CD14-positive monocyte (primary cell): ENCODE measurements at regions not wholly inside any gene's neighbourhood (a gene's known extent, or its start where the extent isn't known, plus 50 kb on each side); places are given as distances from the start of the nearest gene placed in this dataset.

Source experiments
- DNase-seq, 3 donors: peaks; one replicate each; pipeline ENCODE4 v3.0.0-alpha.2; 2011 to 2022
- H2AFZ ChIP-seq: 2 replicates; pipeline ENCODE4 v1.6.0; 2012; ENCODE audit warnings: mild to moderate bottlenecking, low read depth, low read length, inconsistent platforms; ENCODE audit not compliant: insufficient read depth, poor library complexity, severe bottlenecking
- H3K27ac ChIP-seq, 2 donors: 1 replicate in 1 of 2; 2 replicates in 1 of 2; pipeline ENCODE4 v1.5.1; 2012 to 2013; ENCODE audit warnings: low read length in 2 of 2, control low read depth in 1 of 2, inconsistent platforms in 1 of 2, low read depth in 1 of 2, mild to moderate bottlenecking in 1 of 2
- H3K27me3 ChIP-seq, 2 donors: one replicate each; pipeline versions ENCODE4 v1.6.0 to v1.6.1; 2011 to 2013; ENCODE audit warnings: low read length in 2 of 2; ENCODE audit not compliant: control insufficient read depth in 2 of 2, insufficient read depth in 2 of 2
- H3K36me3 ChIP-seq, 2 donors: replicated peaks in 1 of 2; 1 replicate in 1 of 2; 2 replicates in 1 of 2; pipeline versions ENCODE4 v1.5.1 to v1.6.1; 2012 to 2013; ENCODE audit warnings: low read length in 2 of 2, control low read depth in 1 of 2, inconsistent platforms in 1 of 2, mild to moderate bottlenecking in 1 of 2; ENCODE audit not compliant: insufficient read depth in 2 of 2, control insufficient read depth in 1 of 2
- H3K4me1 ChIP-seq, 2 donors: 1 replicate in 1 of 2; 2 replicates in 1 of 2; pipeline versions ENCODE4 v1.5.1 to v1.6.1; 2012 to 2013; ENCODE audit warnings: low read length in 2 of 2, control low read depth in 1 of 2, inconsistent platforms in 1 of 2, mild to moderate bottlenecking in 1 of 2, moderate library complexity in 1 of 2; ENCODE audit not compliant: insufficient read depth in 2 of 2, control insufficient read depth in 1 of 2
- H3K4me2 ChIP-seq: replicated peaks from 2 replicates; pipeline ENCODE3; 2012; ENCODE audit warnings: low read length, moderate library complexity, mild to moderate bottlenecking; ENCODE audit not compliant: poor library complexity, severe bottlenecking; ENCODE audit errors: extremely low read depth
- H3K4me3 ChIP-seq, 3 experiments: fragments of 200-600 bp in 1 of 3; sonication (generic) in 1 of 3; replicated peaks in 1 of 3; 1 replicate in 2 of 3; 2 replicates in 1 of 3; pipeline ENCODE4 v1.5.1; 2011 to 2013; ENCODE audit warnings: low read length in 3 of 3, mild to moderate bottlenecking in 3 of 3, control low read depth in 2 of 3, low read depth in 2 of 3, inconsistent platforms in 1 of 3, moderate library complexity in 1 of 3
- H3K79me2 ChIP-seq: 2 replicates; pipeline ENCODE4 v1.6.0; 2012; ENCODE audit warnings: mild to moderate bottlenecking, control low read depth, inconsistent platforms, low read length, moderate library complexity; ENCODE audit not compliant: insufficient read depth
- H3K9ac ChIP-seq: 2 replicates; pipeline ENCODE4 v1.6.0; 2017; ENCODE audit warnings: low read length, mild to moderate bottlenecking; ENCODE audit not compliant: insufficient read depth, poor library complexity, severe bottlenecking
- H3K9me3 ChIP-seq, 2 donors: replicated peaks in 1 of 2; 1 replicate in 1 of 2; 2 replicates in 1 of 2; pipeline versions ENCODE4 v1.5.1 to v1.6.1; 2012 to 2013; ENCODE audit warnings: low read length in 2 of 2, control low read depth in 1 of 2; ENCODE audit not compliant: control insufficient read depth in 1 of 2, insufficient read depth in 1 of 2
- H4K20me1 ChIP-seq: 2 replicates; pipeline ENCODE4 v1.6.0; 2012; ENCODE audit warnings: mild to moderate bottlenecking, low read length, control low read depth, moderate library complexity; ENCODE audit not compliant: insufficient read depth
- H3K27ac Mint-ChIP-seq, 7 donors: one replicate each; pipeline ENCODE4 v1.8.0; 2020; ENCODE audit warnings: mild to moderate bottlenecking in 7 of 7, mixed read lengths in 7 of 7, moderate library complexity in 6 of 7, inconsistent platforms in 2 of 7
- H3K27me3 Mint-ChIP-seq, 3 donors: one replicate each; pipeline ENCODE4 v1.8.0; 2021 to 2022; ENCODE audit warnings: low read depth in 3 of 3, mild to moderate bottlenecking in 3 of 3, mixed read lengths in 3 of 3, moderate library complexity in 3 of 3, inconsistent platforms in 1 of 3
- H3K36me3 Mint-ChIP-seq, 2 donors: one replicate each; pipeline ENCODE4 v1.8.0; 2020; ENCODE audit warnings: mixed read lengths in 2 of 2, inconsistent platforms in 1 of 2, mild to moderate bottlenecking in 1 of 2
- H3K4me1 Mint-ChIP-seq: one replicate; pipeline ENCODE4 v1.8.0; 2020; ENCODE audit warnings: mild to moderate bottlenecking, mixed read lengths
- H3K4me3 Mint-ChIP-seq, 2 donors: one replicate each; pipeline ENCODE4 v1.8.0; 2020; ENCODE audit warnings: mild to moderate bottlenecking in 2 of 2, mixed read lengths in 2 of 2, moderate library complexity in 1 of 2
- H3K9me3 Mint-ChIP-seq, 7 donors: one replicate each; pipeline ENCODE4 v1.8.0; 2020 to 2022; ENCODE audit warnings: mixed read lengths in 7 of 7, mild to moderate bottlenecking in 6 of 7, moderate library complexity in 6 of 7, inconsistent platforms in 2 of 7
- WGBS: methylation state at CpG from one replicate; pipeline ENCODE4 v1.1.5; 2013; ENCODE audit warnings: missing lambda C conversion rate; ENCODE audit not compliant: insufficient coverage; 5-methylcytosine and 5-hydroxymethylcytosine counted together
- intact Hi-C, 2 donors: fragments of 100-400 bp; cut with micrococcal nuclease; formaldehyde crosslinking; loops; one replicate each; pipeline versions ENCODE4 v1.15.0 to v1.15.1; 2023
- TF ChIP-seq, protein P1 (sequence below): fragments of 200-600 bp; IDR thresholded peaks from one replicate; pipeline ENCODE4 v1.8.0; 2022; ENCODE audit warnings: antibody characterized with exemption, mild to moderate bottlenecking

DNA sequence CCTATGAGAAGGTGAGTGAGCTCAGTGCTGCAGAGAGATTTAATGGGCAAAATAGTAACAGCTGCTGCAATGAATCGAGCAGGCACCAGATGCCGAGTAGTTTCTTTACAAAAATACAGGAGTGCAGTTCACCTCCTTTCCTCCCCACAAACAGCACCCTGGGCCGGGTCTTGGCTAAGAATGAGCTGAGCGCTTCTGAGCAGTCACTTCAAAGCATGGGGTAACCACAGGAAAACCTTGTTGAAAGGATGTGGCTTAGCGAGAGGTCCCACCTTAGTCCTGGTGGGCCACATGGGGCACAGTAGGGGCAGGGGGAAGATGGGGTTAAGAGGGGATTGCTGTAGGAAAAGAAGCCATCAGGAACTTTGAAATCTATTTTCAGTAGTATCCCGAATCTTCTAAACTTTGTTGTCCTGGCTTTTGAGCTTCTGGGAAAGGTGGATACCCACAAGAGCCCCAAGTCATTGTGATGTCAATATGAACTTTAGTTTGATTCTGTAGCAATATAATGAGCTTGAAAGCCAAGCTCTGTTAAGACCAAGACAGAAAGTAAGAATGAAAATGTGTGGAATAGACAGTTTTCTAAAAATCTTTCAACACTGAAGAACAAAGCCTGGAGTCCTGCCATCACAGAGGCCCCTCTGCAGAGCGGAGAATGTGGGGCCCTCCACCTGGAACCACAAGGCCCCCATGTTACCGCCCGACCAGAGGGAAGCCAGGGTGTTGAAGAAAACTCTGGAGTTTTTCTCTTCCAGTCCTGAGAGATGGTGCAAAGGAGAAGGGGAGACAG is 101.0 kb upstream of the ZNF236 start:
- intact Hi-C loops: no loop called here
- H3K4me3 ChIP-seq: no peak overlapping the region

DNA sequence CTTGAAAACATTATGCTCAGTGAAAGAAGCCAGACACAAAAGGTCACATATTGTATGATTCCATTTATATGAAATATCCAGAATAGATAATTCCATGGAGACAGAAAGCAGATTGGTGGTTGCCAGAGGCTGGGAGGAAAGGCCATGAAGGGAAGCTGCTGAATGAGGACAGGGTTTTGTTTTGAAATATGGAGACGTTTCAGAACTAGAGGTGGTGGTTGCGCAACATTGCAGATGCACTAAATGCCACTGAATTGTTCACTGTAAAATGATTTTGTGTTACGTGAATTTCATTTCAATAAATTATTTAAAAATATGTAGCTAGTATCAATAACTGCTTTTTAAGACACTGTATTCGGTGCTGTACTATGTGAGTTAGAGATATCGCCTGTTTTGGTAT is 101.7 kb upstream of the ZNF236 start:
- Histone ChIP-seq H2AFZ (no peak overlapping the region), H3K27ac (no peak overlapping the region), H3K27me3 (no peaks in the 10 kb centered on the region), H3K9me3 (no peaks in the 10 kb centered on the region), H4K20me1 (no peaks in the 10 kb centered on the region), H3K79me2 (no peaks in the 10 kb centered on the region), H3K4me1 (peaks cover 4 to 6% of the 10 kb centered on the region in 2 donors), H3K4me2 (peak overlapping the region; percentile 15), H3K9ac (no peak overlapping the region), H3K4me3 (no peak overlapping the region), H3K36me3 (no peaks in the 10 kb centered on the region)
- Mint-ChIP-seq H3K27ac (no peak overlapping the region), H3K4me1 (peaks cover 12% of the 10 kb centered on the region), H3K4me3 (no peak overlapping the region), H3K27me3 (peaks cover 0 to 6% (median 1%) of the 10 kb centered on the region in 3 donors), H3K9me3 (peaks cover 0 to 2% (median 0%) of the 10 kb centered on the region in 7 donors), H3K36me3 (no peaks in the 10 kb centered on the region)
- TF ChIP-seq, protein P1, sequence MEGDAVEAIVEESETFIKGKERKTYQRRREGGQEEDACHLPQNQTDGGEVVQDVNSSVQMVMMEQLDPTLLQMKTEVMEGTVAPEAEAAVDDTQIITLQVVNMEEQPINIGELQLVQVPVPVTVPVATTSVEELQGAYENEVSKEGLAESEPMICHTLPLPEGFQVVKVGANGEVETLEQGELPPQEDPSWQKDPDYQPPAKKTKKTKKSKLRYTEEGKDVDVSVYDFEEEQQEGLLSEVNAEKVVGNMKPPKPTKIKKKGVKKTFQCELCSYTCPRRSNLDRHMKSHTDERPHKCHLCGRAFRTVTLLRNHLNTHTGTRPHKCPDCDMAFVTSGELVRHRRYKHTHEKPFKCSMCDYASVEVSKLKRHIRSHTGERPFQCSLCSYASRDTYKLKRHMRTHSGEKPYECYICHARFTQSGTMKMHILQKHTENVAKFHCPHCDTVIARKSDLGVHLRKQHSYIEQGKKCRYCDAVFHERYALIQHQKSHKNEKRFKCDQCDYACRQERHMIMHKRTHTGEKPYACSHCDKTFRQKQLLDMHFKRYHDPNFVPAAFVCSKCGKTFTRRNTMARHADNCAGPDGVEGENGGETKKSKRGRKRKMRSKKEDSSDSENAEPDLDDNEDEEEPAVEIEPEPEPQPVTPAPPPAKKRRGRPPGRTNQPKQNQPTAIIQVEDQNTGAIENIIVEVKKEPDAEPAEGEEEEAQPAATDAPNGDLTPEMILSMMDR: no peak
- whole genome bisulfite sequencing: 0% methylated on average over 1 of the region's 5 CpGs
- DNase-seq: peak; percentile 31 to 45 (median 43)
- intact Hi-C loops: no loop called here

More for the DNA sequence above, 101.0 kb upstream of the ZNF236 start:
- H3K36me3 ChIP-seq: no peaks in the 10 kb centered on the region
- TF ChIP-seq, protein P1: no peak
- no peak overlapping the region for H3K27ac ChIP-seq
- no peaks in the 10 kb centered on the region for H3K36me3 Mint-ChIP-seq
- peaks cover 12% of the 10 kb centered on the region for H3K4me1 Mint-ChIP-seq
- H2AFZ ChIP-seq: no peak overlapping the region
- H3K27me3 Mint-ChIP-seq: peaks cover 0 to 6% (median 1%) of the 10 kb centered on the region in 3 donors
- H4K20me1 ChIP-seq: no peaks in the 10 kb centered on the region
- H3K9ac ChIP-seq: no peak overlapping the region
- no peaks in the 10 kb centered on the region for H3K79me2 ChIP-seq
- H3K4me1 ChIP-seq: peaks cover 4 to 6% of the 10 kb centered on the region in 2 donors
- no peak for DNase-seq
- no peaks in the 10 kb centered on the region for H3K9me3 ChIP-seq
- 37% methylated on average over 3 of the region's 9 CpGs for WGBS
- peaks cover 0 to 2% (median 0%) of the 10 kb centered on the region in 7 donors for H3K9me3 Mint-ChIP-seq
- no peak overlapping the region for H3K4me2 ChIP-seq
- peak overlapping the region in 3 of 7 donors; percentile 49 to 62 (median 51) for H3K27ac Mint-ChIP-seq
- H3K27me3 ChIP-seq: no peaks in the 10 kb centered on the region
- no peak overlapping the region for H3K4me3 Mint-ChIP-seq
